GM18502 (cell line): ENCODE measurements at regions not wholly inside any gene's neighbourhood (a gene's known extent, or its start where the extent isn't known, plus 50 kb on each side); places are given as distances from the start of the nearest gene placed in this dataset.
"Not testable (repeated sequence)": the region's sequence is repeated elsewhere in the genome, so short reads cannot be mapped to it uniquely, and the experiment has no call there.

Source experiments
- ATAC-seq: cut with Tn5 transposase; IDR thresholded peaks from one replicate; pipeline ENCODE4 v1.9.1; 2021; ENCODE audit warnings: mild to moderate bottlenecking; ENCODE audit not compliant: unreplicated experiment, poor library complexity

DNA sequence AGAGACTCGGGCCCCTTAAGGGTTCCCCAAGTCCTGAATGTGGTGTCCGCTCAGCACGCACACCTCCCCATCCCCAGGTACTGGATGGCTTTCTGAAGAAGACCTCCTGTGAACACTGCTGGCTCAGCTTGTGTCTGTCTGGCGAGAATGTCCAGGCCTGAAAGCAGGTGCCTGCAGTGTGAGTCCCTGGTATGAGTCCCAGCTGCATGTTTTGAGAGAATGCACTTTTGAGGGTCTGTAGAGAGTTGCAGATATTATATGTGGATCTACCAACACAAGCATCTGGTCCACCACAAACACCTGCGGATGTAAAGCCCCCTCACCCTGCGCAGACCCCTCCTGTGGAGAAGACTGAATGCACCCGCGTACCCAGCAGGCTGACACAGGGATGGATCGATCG is 1308.9 kb downstream of the TBC1D22A start:
- ATAC-seq, result no peak

DNA sequence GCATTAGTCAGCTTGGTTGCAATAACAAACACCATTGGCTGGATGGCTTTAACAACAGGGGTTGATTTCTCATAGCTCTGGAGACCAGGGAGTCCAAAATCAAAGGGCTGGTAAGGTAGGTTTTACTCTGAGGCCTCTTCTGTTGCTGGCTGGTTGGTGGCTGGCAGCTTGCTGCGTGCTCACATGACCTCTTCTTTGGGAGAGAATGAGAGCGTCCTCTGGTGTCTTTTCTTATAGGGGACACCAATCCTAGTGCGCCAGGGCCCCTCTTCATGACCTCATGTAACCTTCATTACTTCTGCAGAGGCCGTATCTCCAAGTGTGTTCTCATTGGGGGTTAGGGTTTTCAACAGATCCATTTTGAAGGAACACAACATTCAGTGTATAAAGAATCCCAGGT is 1308.3 kb downstream of the TBC1D22A start:
- no peak for ATAC-seq

DNA sequence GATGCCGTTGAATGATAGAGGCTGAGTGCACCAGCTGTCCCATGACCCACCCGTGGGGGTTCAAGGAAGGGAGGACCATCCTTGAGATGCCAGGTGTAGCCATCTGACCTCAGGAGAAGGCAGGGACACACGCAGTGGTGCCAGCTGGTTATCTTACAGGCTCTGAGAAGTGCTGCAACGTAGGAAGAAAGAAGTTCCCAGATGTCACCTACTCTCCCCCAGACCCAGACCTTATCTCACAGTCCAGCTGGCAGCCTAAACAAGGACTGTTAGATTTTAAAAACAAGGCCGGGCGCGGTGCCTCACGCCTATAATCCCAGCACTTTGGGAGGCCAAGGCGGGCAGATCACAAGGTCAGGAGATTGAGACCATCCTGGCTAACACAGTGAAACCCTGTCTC is 1307.6 kb downstream of the TBC1D22A start:
- no peak for ATAC-seq

DNA sequence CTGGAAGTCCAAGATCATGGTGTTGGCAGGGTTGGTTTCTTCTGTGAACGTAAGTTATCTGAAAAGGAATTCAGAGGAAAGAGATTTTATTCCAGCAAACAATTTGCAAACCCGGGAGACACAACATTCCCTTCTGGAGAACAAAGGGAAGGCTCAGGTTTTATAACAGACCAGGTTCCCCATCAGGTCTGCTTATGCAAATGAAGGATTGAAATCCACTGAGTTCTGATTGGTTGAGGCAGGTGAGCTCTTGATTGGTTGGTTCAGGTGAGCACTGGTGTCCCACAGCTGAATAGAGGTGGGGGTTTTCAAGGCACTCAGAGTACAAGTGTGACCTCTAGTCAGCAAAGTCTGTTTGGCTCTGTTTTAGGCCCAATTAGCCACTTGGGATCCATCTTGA is 1306.8 kb downstream of the TBC1D22A start:
- ATAC-seq, result no peak

DNA sequence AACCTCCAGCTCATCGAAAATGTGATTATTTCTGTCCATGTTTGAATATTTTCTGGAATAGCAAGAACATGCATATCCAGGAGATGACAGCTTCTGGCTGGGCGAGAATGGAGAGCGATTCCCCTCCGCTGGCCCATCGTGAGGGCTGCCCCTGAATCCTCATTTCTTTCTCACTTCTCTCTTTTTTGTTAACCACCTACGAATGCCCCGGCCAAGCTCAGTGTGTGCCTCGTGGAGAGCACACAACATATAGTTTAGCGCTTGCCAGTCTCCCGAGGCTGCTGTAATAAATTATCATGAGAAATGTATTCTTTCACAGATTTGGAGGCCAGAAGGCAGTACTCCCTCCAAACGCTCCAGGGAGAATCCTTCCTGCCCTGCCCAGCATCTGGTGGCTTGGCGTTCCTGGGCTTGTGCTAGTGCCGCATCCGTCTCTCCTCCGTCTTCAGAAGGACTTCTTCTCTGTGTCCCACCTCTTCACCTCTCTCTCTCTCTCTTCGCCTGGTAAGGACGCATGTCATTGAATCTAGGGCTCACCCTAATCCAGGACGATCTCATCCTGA is 1306.0 kb downstream of the TBC1D22A start:
- no peak for ATAC-seq

DNA sequence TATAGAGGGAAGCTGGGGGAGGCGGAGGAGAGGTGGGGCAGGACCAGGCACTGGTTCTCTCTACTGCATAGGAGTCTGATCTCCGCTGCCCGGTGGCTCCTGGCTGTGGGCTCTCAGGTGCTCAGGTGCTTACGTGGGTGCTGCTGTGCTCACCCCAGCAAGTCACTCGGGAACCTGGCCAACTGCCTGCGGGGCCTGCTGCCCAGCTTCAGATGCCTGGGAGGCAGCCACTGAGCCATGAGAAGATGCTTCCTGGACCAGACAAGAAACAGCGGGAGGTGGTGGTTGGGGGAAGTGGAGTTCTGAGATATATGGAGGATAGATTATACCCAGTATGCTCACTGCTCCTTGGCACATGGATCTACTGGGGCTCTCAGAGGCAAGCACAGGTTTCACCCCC is 1303.4 kb downstream of the TBC1D22A start:
- no peak for ATAC-seq

DNA sequence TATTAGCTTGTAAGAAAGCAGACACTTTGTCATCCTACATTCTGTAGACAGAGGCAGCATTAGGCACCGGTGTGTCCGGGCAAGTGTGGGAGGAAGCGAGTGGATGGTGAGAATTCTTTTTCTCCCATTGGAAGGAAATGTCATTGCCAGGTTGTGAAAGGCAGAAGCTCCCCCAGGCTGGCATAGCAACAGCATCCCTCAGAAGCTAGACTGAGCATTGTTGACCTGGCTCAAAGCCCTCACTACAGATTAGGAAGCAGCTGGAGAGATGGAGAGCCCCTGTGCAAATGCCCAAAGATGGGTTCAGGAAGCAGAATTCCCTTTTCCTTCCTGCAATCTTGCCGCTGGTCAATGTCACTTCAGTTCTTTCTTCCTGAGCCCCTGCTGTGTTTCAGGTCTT is 1299.3 kb downstream of the TBC1D22A start:
- no peak for ATAC-seq

DNA sequence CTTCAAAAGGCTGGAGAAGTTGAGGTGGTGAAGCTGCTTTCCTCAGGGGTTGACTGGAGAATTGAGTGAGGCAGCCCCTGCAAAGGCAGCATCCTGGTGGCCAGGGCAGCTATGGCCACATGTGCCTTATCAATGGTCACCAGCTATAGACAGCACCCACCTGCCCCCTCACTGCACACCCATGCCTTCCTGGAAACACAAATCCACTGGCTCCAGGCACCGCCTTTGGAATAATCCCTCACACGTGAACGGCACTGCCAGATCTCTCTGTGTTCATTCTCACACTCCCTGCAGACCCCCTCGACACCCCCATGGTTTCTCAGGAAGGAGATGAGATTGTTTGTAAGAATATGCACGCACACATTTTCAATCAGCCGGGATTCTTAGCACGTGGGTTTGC is 1297.8 kb downstream of the TBC1D22A start:
- ATAC-seq, result no peak

DNA sequence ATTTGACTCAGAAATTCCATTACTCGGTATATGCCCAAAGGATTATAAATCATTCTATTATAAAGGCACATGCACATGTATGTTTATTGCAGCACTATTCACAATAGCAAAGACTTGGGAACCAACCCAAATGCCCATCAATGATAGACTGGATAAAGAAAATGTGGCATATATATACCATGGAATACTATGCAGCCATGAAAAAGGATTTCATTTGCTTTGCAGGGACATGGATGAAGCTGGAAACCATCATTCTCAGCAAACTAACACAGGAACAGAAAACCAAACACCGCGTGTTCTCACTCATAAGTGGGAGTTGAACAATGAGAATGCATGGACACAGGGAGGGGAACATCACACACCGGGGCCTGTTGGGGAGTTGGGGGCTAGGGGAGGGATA is 1297.1 kb downstream of the TBC1D22A start:
- ATAC-seq, result not testable (repeated sequence)

DNA sequence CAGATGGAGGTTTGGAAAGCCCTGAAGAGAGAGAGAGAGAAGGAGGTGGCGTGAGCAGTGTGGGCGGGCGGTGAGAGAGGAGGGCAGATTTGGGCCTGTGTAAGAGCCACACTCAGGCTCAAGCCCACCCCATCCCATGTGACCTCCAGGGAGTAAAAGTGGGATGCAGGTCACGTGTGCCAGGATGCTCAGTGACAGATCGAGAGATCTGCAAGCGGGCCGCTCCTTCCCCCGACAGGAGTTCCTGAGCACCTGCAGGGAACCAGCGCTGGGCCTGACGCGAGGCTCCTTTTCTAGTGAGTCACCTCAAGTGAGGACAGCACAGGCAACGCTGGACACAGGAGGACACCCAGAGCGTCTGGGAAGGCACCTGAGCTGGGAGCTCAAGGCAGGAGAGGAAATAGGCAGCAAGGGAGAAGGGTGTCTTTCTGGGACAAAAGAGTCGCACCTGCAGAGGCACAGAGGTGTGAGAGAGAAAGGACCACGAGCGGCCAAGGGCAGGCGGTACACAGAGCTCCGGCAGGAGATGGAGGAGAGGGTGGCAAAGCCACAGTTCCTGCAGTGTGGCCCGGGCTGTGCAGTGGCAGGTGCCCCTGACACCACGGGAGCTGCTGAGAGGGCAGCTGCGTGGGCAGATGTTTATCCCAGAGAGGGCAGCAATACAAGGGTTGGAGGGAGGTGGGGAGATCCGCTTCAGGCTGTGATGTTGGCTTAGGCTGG is 1294.8 kb downstream of the TBC1D22A start:
- ATAC-seq, result no peak

DNA sequence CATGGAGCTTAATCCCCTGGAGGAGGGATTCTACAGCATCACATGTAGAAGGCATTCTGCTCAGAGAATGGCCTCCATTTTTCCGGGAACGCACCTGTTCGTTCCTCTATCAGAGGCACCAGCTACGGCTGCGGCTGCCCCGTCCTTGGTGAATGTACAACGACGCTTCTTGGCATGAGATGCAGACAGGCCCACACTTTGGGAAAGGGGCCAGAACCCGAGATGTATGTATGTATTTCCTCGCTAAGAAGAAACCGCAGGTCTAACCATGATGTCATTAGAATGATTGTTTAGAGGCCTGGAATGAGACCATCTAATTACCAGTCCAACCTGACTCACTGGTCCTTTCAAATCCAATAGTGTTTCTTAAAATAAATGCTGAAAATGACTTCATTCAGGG is 1293.4 kb downstream of the TBC1D22A start:
- no peak for ATAC-seq

DNA sequence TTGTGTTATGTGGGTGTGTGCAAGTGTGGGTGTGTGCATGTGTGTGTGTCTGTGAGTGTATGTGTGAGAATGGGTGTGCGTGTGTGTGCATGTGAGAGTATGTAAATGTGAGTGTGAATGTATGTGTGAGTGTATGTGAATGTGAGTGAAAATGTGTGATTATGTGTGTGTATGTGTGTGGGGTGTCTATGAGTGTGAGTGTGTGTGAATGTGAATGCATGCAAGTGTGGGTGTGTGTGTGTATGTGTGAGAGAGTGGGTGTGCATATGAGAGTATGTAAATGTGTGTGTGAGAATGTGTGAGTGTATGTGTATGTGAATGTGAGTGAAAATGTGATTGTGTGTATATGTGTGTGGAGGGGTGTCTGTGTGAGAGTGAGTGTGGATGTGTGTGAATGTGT is 1292.7 kb downstream of the TBC1D22A start:
- ATAC-seq, result no peak

DNA sequence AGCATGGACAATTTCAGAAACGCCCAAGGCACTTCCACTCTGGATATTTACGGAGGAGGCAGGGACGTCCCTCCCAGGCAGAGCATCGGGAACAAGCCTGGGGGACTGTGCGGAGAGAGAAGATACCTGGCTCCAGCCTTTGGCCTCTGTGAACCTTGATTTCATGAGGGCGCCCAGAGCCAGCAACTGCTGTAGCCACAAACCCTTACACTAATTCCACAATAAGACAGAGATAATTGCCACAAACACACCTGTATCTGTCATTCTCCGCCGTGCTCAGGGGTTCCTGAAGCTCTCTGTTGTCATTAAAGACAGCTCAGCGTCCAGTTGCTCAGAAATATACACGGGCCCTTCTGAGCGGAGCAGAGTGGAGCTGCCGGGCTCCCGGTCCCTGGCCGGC is 1292.1 kb downstream of the TBC1D22A start:
- ATAC-seq, result no peak

DNA sequence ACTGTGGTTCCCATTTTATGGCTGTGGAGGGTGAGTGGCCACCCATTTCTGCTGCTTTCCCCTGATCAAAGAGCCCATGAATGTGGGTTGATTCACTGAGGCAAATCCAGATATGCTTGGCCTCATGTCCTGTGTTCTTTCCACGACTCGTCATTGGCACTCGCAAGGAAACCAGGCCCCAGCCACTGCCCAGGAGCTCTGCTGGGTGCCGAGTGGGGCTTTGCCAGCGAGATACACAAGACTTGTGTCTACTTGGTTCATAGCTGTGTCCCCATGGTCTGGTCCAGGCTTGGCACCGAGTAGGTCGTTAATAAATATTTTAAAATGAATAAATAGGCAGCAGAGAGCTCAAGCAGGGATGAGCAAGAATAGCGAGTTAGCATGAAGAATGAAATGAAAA is 1291.5 kb downstream of the TBC1D22A start:
- ATAC-seq, result no peak

DNA sequence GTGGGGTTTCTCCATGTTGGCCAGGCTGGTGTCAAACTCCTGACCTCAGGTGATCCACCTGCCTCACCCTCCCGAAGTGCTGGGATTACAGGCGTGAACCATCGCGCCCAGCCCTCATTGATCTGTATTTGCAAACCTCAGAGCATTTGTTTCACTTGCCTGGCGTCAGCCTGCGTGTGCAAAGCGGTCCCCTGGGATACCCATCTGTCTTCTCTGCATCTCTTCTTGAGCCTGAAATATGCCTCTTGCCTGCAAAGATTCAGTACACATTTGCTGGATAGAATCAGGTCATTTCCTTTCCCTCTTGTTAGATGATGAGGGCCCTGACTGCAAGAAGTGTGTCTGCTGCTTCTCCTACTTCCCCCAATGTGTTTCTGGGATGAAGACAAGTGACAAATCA is 1291.0 kb downstream of the TBC1D22A start:
- ATAC-seq, result no peak

DNA sequence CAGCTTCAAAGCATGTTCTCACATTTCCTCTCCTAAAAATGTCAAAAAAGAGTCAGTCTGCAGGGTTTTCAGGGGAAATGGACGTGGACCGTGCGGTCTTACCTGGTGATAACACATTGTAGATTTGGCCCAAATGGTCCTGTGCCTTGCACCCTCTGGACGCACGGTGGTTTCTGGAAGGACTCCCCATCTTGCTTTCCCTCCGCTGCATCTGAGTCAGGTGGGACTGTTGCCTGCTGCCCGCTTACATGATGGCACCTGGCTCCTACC is 1290.1 kb downstream of the TBC1D22A start:
- ATAC-seq, result no peak

DNA sequence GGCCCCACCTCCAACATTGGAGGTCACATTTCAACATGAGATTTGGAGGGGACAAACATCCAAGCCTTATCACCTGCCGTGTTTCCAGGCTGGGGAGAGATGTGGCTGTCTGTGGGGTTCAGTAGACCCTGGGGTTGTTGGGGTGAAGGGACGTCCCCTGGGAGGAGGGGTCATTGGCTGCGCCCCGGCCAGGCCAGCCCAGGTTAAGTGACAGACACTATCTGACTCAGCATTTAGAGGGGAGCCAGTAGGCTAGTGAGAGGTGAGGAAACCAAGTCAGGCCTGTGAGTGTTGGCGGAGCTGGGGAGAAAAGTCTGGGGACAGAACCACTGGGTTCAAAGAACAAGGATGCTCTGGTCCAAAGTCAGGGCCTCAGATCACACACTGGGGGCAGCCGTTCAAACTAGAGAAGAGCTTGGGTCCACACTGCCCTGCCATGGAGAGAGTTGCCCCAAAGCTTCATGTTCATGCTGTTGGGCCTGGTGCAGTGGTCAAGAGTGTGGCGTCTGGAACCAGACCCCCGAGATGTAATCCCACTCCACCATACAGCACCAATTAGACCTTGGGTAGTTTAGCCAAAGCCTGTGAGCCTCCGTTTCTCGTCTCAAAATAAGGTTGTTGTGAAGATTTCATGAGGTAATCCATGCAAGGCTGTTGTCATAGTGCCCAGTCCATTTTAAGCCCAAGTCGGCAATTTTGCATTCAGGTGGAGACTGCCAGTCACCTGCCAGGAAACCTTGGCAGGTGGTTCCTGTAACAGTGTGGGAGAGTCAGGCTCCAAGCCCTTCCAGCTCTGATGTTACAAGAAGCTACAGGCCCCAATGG is 1289.6 kb downstream of the TBC1D22A start:
- ATAC-seq, result no peak

DNA sequence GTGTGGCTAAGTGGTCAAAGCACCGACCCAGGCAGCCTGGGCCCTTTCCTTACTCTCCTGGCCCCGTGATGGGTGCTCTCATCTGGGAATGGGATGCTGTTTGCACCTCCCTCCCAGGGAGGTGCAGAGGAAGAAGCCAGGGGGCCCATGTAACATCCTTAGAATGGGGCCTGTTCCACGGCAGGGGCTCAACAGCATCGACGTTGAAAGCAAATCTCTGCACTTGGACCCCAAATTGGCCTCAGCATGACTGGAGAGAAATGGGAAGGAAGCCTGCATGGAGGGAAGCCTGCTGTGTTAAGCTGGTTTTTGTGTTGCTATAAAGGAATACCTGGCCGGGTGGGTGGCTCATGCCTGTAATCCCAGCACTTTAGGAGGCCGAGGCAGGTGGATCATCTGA is 1288.4 kb downstream of the TBC1D22A start:
- no peak for ATAC-seq

DNA sequence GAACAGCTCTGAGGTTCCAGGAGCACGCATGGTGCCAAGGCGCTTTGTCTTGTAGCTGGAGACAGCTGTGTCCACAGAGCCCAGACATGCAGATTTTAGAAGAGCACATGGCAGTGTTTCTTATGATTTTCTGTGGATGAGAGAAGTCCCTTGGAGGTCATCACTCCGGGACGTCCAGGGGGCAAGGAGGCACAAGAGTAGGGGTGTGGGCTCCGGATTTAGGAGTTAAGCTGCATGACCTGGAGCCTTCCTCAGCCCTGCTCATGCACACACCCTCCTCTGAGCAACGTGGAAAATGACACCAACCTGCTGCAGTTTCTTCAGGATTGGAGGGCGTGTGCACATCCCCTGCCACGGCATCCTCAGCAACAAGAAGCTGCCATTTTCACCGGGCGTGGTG is 1286.7 kb downstream of the TBC1D22A start:
- ATAC-seq, result no peak

DNA sequence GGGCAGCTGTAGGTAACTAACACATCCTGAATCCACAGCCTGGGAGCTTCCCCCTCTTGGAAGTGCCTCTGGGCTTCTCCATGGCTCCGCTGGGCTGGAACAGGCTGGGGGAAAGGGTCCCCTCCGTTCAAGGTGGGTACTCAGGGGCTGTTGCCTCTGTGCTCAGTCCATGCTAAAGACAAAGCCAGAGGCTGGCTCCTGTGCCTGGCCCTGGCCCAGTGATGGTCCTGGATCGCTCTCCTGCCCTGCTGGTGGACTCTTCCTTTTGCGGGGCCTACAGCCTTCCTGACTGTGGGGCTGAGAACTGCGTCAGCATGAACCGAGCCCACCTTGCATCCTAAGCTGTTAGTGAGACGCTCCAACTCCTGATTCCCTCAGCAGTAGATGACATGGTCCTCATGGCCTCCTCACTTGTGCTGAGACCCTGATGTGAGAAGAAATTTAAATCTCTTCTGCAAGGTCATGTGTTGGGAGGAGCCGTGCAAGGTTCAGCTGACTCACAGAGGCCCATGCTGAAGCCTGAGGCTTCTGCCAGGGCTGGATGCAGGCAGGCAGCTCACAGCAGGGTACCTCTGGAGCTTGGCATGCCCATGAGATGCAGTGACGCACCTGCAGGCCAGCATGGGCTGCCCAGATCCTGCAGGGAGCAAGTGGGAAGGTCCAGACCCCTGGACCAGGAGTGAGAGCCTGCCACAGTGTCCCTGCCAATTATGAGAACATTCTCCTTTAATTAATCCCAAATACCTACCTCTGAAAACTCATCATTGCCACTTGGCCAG is 1285.5 kb downstream of the TBC1D22A start:
- ATAC-seq, result no peak

DNA sequence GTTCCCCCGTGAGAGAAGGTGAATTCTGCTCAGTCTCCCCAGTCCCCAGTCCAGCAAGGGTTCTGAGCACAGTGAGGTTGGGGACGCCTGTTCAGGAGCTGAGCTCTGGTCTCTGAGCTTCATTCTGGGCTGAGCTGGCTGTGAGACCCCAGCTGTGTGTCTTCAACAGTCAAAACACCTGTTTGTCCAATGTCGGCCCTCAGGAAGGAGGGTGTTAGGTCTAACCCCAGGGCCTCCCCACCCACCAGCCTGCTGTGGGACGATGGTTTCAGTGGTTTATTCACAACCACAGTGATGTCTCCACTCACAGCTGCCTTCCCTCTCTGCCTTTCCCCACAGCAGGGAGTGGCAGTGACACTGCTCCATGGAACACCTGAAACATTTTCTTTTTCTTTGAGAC is 1282.9 kb downstream of the TBC1D22A start:
- peak; percentile 72 for ATAC-seq
